Left ventricle myocardium superior (tissue), 1 donor: ENCODE measurements at regions not wholly inside any gene's neighbourhood (a gene's known extent, or its start where the extent isn't known, plus 50 kb on each side); places are given as distances from the start of the nearest gene placed in this dataset.
"Not testable (repeated sequence)": the region's sequence is repeated elsewhere in the genome, so short reads cannot be mapped to it uniquely, and the experiment has no call there.

Experiments
- ATAC-seq: fragments of 200-7000 bp; cut with Tn5 transposase; one replicate; pipeline ENCODE4 v1.9.1; 2020; ENCODE audit warnings: mild to moderate bottlenecking, moderate library complexity
- DNase-seq: peaks from one replicate; pipeline ENCODE4 v3.0.0-alpha.2; 2020
- intact Hi-C: fragments of 100-400 bp; cut with micrococcal nuclease; formaldehyde crosslinking; loops from one replicate; pipeline ENCODE4 v1.11.0; 2022
- donor health status: DM: no; HTN: yes; CAD: no; lungs with severe emphysema.

DNA sequence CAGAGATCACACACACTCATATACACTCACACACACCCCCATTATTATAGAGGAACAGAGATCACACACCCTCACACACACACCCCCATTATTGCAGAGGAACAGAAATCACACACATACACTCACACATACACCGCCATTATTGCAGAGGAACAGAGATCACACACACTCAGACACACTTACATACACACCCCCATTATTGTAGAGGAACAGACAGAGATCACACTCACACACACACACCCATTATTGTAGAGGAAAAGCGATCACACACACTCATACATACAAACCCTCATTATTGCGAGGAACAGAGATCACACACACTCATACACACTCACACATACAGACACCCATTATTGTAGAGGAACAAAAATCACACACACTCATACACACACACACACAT lies 239.0 kb downstream of the BUB3 start:
- intact Hi-C loops = no loop called here
- no peak for DNase-seq
- no peak for ATAC-seq

- no peak for DNase-seq
- ATAC-seq = no peak
- intact Hi-C loops = no loop called here
Observed at GRCh38 chr10:123394382-123394781, 240.2 kb downstream of the BUB3 start.

- intact Hi-C loops, ATAC-seq, DNase-seq: not testable (repeated sequence)
Observed at GRCh38 chr10:123395234-123395633, 241.0 kb downstream of the BUB3 start.

DNA sequence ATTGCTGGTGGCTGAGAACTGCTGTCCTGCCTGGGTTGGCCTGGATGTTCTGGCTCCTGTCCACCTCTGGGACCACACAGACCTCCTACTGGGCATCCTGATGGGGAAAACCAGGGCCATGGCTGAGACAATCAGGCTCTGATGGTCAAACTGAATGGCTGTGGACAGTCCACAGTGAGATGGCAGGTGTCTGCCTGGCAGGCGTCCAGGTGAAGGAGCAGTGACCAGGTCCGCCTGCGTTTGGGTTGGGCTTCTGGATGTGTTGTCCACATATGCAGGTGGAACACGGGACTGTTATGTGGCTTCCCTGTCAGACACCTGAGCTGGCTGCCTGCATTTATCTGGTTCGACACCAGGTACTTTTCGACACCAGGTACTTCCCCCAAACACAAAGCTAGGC lies 241.7 kb downstream of the BUB3 start:
- DNase-seq (no peak), ATAC-seq (no peak)
- intact Hi-C loops = no loop called here

DNA sequence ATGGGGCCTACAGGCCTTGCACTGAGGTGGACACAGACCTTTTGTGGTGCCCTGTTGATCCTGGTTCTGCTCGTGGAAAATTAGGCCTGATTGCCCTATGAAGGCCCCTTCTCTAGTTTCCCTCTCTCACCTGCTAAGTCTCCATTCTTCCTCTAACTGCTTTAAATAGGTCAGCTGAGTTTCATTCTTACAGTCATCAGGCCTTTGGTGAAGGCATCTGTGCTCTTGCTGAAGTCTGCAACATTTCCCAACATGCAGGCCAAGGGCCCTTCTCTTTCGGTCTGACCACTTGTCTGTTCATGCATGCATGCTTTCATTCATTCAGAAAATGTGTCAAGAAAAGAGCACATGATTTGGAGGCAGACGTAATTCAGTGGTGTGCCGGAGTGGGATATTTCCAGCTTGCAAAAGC lies 244.0 kb downstream of the BUB3 start:
- DNase-seq (no peak), ATAC-seq (no peak)
- intact Hi-C loops = no loop called here

- intact Hi-C loops = no loop called here
- no peak for DNase-seq
- ATAC-seq = no peak
Observed at GRCh38 chr10:123398756-123399155, 244.6 kb downstream of the BUB3 start.

- intact Hi-C loops = no loop called here
- no peak for ATAC-seq
- no peak for DNase-seq
Observed at GRCh38 chr10:123399276-123399839, 245.2 kb downstream of the BUB3 start.

DNA sequence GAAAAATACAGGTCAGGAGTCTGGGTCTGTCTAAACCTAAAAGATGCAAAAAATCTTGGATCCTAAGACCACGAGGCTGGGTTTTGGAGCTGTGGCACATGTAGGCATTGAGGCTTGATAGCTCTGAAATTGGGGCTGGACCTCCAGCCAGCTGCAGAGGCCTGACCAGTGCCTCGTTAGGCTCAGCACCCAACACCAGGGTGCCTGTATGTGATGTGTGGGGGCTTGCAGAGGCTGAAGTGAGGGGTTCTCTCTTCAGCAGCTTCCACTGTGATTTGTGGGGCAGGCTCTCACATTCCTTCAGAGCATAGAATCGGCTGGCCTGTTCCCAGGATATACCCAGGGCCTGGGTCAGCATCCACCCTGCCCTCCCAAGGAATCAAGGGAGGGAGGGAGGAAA lies 247.8 kb downstream of the BUB3 start:
- ATAC-seq = no peak
- intact Hi-C loops = no loop called here
- DNase-seq = no peak

DNA sequence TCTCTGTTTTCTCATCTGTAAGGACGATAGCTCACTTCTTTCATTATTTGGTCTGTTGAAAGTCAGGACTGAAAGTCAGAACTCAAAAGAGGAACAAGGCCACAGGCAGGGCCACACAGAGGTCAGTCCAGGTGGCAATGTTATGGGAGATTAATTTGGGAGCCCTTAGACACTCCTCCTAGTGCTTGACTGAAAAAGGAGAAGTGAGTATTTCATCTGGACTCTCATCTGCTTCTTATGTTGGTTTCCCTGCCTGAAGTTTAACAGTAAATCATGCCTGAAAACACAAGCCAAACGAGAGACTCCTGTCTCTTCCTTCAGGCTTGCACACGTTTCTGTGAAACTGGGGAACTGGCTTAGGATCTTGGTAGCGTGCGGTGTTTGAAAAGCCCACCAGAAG lies 248.5 kb downstream of the BUB3 start:
- intact Hi-C loops = no loop called here
- no peak for DNase-seq
- no peak for ATAC-seq

DNA sequence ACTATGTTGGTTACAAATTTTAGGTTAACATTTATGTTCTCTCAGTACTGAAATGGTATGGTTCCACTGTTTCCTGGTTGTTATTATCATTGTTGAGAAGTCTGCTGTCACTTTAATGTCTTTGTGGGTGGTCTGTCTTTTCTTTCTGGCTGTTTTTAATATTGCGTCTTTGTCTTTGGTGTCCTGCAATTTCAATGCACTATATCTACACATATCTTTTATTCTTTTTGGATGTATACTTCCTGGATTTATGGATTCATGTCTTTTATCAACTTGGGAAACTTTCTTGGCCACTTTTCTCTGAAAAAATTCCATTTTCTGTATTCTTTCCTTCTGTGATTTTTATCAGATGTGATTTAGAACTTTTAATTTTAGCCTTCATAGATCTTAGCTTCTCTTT lies 250.2 kb downstream of the BUB3 start:
- intact Hi-C loops = no loop called here
- ATAC-seq (no peak), DNase-seq (no peak)

DNA sequence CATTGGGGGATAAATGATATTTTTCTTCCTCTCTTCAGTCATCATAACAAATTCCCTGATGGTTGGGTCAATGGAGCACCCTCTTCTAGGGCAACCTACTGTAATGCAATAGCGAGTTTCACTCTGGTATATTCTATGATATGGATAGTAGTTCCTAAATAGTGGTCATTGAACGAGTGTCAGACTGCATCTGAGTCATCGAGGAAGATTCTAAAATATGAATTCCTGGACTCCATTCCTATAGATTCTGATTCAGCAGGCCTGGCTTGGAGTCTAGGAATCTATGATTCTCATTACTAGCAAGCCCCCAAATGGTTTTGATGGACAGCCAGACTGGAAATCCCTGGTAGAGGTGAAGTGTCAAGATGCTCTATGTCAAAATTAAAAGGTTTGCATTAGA lies 254.5 kb downstream of the BUB3 start:
- no peak for DNase-seq
- intact Hi-C loops = no loop called here
- no peak for ATAC-seq

GRCh38 chr10:123409426-123409825 lies 255.2 kb downstream of the BUB3 start:
- intact Hi-C loops = no loop called here
- no peak for DNase-seq
- ATAC-seq = no peak

- DNase-seq (no peak), ATAC-seq (no peak)
- intact Hi-C loops = no loop called here
Observed at GRCh38 chr10:123409884-123410283, 255.7 kb downstream of the BUB3 start.

GRCh38 chr10:123413353-123413752 lies 252.8 kb upstream of the GPR26 start:
- intact Hi-C loops = no loop called here
- no peak for DNase-seq
- ATAC-seq = no peak

DNA sequence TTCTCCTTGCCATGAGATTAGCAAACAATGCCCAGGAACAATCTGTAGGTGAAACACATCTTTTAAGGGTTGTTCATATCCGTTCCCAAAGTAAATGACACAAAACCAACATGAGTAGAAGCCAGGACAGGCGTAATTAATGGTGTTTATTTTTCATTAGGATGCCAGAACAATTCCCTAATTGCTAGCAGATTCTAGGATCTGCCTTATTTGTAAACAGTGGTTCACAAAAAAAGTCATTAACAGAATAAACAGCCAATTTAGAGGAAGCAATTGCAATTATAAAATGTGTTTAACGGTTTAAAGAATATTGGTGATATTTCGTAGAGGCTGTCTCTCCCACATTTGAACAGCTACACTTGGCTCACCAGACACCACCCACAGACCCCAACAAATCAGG lies 250.6 kb upstream of the GPR26 start:
- DNase-seq (no peak), ATAC-seq (no peak)
- intact Hi-C loops = no loop called here

DNA sequence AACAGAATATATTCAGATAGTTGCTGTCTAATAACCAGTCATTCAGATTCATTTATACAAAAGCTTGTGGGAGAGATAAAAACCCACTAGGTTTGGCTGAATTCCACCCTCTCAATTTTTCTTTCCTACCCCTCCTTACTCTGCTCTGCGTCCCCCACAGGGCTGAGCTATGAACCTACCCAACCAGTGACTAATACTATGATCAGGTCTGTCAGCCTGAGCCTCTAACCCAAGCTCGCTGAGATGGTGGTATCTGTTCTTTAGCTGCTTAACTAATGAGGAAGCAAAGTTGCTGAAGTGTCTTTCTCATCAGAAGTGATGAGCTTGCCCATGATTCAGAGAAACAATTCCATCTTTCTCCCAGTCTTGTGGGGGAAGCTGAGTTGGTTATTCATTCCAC lies 248.7 kb upstream of the GPR26 start:
- no peak for ATAC-seq
- no peak for DNase-seq
- intact Hi-C loops = no loop called here

GRCh38 chr10:123421461-123421860 lies 244.7 kb upstream of the GPR26 start:
- DNase-seq = no peak
- intact Hi-C loops = no loop called here

DNA sequence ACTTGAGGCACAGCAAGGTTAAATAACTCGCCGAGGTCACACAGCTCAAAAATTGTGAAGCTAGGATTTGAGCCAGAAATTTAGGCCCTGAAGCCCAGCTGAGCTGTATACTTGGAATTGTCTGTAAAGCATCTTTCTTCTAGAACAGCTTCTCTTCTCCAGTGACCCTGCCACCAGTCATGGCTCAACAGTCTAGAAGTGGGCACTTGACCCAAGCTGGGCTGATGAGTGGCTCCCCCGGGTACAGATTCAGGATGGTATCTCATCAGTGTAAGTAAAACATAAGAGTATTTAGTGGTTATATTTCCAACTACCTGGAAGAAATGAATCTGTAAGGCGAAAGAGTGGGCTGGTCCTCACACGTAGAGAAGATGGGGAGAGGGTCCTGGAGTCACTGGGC lies 243.9 kb upstream of the GPR26 start:
- DNase-seq = no peak
- intact Hi-C loops = no loop called here
- ATAC-seq = no peak

More at GRCh38 chr10:123421461-123421860, 244.7 kb upstream of the GPR26 start:
- ATAC-seq = no peak

DNA sequence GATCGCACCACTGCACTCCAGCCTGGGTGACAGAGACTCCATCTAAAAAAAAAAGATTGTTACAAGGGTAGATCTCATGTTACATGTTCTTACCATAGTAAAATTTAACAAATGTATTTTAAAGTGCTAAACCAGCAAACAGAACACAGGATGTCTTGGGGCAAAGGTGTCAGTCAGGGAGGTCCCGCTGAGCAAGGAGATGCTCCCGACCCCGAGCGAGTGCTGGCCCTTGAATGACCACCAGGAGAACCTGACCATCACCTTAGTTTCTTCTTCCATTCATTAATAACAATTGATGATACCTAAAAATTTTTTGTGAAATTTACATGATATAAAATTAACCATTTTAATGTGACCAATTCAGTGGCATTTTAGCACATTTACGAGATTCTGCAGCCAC lies 241.6 kb upstream of the GPR26 start:
- intact Hi-C loops = no loop called here
- ATAC-seq (no peak), DNase-seq (no peak)

DNA sequence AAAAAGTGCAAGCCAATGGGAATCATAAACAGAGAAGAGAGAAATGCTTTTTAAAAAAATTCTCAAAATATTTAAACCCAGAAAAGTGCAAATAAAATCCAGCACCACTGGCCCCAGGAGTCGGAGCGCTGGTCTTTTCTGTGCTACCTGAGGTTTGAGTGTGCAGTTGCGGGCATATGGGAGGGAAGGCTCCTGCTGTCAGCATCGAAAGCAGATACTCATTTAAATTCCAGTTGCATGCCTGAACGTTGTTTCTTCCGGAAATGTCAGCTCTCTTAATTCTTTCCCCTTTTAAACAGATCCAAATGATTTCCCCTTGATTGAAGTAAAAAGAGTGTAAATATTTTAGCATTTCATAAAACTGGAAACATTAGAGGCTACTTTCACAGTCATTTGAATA lies 240.5 kb upstream of the GPR26 start:
- ATAC-seq (no peak), DNase-seq (no peak)
- intact Hi-C loops = no loop called here

DNA sequence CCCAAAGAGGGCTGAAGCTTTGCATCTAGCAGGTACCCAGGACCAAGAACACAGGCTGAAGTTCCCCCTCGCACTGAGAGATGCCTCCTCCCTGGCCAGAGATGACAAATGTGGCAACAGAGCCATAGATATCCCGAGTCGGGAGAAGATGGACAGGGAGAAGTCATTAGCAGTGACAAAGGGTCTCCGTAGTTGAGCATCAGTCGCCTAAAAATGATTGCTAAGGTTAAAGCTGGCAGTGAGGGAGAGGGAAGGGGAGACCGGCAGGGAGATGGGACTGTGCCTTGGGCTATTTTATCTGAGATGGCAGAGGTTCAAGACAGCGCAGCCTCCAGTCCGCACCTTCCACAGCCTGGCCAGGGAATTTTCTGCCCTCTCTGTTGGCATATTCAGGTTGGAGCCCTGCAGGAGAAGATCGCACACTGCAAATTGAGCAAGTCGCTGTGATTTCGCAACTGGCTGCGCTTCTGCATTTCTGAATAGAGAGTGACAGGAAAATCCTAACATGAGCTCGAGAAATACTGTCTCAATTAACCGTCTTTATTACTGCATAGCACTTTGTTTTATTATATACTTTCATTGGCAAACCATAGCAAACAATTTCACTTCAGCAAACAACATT lies 238.9 kb upstream of the GPR26 start:
- ATAC-seq = no peak
- no peak for DNase-seq
- intact Hi-C loops = no loop called here

- DNase-seq = no peak
- intact Hi-C loops = no loop called here
- no peak for ATAC-seq
Observed at GRCh38 chr10:123428391-123428790, 237.8 kb upstream of the GPR26 start.
